Psoas muscle (tissue), 7 donors: ENCODE measurements at regions not wholly inside any gene's neighbourhood (a gene's known extent, or its start where the extent isn't known, plus 50 kb on each side); places are given as distances from the start of the nearest gene placed in this dataset.

Source experiments
- ATAC-seq, 4 donors: fragments of 200-7000 bp; cut with Tn5 transposase; one replicate each; pipeline ENCODE4 v1.9.1; 2020; ENCODE audit warnings: moderate library complexity in 3 of 4, mild to moderate bottlenecking in 2 of 4
- DNase-seq, 2 donors: peaks; one replicate each; pipeline ENCODE4 v3.0.0-alpha.2; 2020
- H3K27ac ChIP-seq: fragments of 200-600 bp; one replicate; pipeline ENCODE4 v1.8.0; 2022
- H3K27me3 ChIP-seq, 3 donors: fragments of 200-600 bp in 1 of 3; one replicate each; pipeline versions ENCODE4 v1.6.1 to v1.8.0; 2013 to 2022; ENCODE audit warnings: low read length in 2 of 3, mild to moderate bottlenecking in 2 of 3, moderate library complexity in 1 of 3; ENCODE audit not compliant: insufficient read depth in 3 of 3
- H3K36me3 ChIP-seq, 2 donors: fragments of 200-600 bp in 1 of 2; one replicate each; pipeline versions ENCODE4 v1.6.1 to v1.8.0; 2013 to 2022; ENCODE audit warnings: low read depth in 1 of 2, mild to moderate bottlenecking in 1 of 2, moderate library complexity in 1 of 2; ENCODE audit not compliant: insufficient read depth in 1 of 2
- H3K4me1 ChIP-seq: fragments of 200-600 bp; one replicate; pipeline ENCODE4 v1.8.0; 2022
- H3K4me3 ChIP-seq: fragments of 200-600 bp; one replicate; pipeline ENCODE4 v1.8.0; 2022; ENCODE audit warnings: mild to moderate bottlenecking
- H3K9me3 ChIP-seq: fragments of 200-600 bp; one replicate; pipeline ENCODE4 v1.8.0; 2022
- WGBS, 3 donors: extraction: QIAGEN DNeasy Blood & Tissue Kit; methylation state at CpG; one replicate each; pipeline versions ENCODE4 v1.1.6 to v1.1.7; 2013; 5-methylcytosine and 5-hydroxymethylcytosine counted together
- intact Hi-C, 2 donors: fragments of 100-400 bp; cut with DNase I; formaldehyde crosslinking; loops; one replicate each; pipeline versions ENCODE4 v1.11.0 to v1.14.2; 2022
- TF ChIP-seq, protein P1 (sequence below): fragments of 200-600 bp; IDR thresholded peaks from one replicate; pipeline ENCODE4 v1.8.0; 2022; ENCODE audit warnings: antibody characterized with exemption
- donor health status: healthy with polysubstance abuse.
- donor health status: DM: no; HTN: no; CAD: no; lungs with moderate emphysema.
- donor health status: Bipolar disorder and iron deficiency.
- donor health status: healthy.
- donor health status: DM: yes; HTN: yes; CAD: no.
- donor health status: DM: no; HTN: no; CAD: no.
- donor health status: DM: yes; HTN: yes; CAD: no.

GRCh38 chr14:104321802-104322130, 183.4 kb downstream of the KIF26A start:
- H3K9me3 ChIP-seq, result no peaks in the 10 kb centered on the region
- intact Hi-C loops, result no loop called here
- no peak overlapping the region for H3K4me3 ChIP-seq
- ATAC-seq (no peak), DNase-seq (no peak)
- no peak overlapping the region for H3K27ac ChIP-seq
- no peaks in the 10 kb centered on the region for H3K36me3 ChIP-seq
- WGBS, 3 donors, result 83 to 87% (median 85%) methylated on average over 9 to 11 of the region's 11 CpGs
- H3K27me3 ChIP-seq, result peaks cover 0 to 22% (median 4%) of the 10 kb centered on the region in 3 donors
- TF ChIP-seq, protein P1, sequence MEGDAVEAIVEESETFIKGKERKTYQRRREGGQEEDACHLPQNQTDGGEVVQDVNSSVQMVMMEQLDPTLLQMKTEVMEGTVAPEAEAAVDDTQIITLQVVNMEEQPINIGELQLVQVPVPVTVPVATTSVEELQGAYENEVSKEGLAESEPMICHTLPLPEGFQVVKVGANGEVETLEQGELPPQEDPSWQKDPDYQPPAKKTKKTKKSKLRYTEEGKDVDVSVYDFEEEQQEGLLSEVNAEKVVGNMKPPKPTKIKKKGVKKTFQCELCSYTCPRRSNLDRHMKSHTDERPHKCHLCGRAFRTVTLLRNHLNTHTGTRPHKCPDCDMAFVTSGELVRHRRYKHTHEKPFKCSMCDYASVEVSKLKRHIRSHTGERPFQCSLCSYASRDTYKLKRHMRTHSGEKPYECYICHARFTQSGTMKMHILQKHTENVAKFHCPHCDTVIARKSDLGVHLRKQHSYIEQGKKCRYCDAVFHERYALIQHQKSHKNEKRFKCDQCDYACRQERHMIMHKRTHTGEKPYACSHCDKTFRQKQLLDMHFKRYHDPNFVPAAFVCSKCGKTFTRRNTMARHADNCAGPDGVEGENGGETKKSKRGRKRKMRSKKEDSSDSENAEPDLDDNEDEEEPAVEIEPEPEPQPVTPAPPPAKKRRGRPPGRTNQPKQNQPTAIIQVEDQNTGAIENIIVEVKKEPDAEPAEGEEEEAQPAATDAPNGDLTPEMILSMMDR, result no peak
- no peaks in the 10 kb centered on the region for H3K4me1 ChIP-seq

DNA sequence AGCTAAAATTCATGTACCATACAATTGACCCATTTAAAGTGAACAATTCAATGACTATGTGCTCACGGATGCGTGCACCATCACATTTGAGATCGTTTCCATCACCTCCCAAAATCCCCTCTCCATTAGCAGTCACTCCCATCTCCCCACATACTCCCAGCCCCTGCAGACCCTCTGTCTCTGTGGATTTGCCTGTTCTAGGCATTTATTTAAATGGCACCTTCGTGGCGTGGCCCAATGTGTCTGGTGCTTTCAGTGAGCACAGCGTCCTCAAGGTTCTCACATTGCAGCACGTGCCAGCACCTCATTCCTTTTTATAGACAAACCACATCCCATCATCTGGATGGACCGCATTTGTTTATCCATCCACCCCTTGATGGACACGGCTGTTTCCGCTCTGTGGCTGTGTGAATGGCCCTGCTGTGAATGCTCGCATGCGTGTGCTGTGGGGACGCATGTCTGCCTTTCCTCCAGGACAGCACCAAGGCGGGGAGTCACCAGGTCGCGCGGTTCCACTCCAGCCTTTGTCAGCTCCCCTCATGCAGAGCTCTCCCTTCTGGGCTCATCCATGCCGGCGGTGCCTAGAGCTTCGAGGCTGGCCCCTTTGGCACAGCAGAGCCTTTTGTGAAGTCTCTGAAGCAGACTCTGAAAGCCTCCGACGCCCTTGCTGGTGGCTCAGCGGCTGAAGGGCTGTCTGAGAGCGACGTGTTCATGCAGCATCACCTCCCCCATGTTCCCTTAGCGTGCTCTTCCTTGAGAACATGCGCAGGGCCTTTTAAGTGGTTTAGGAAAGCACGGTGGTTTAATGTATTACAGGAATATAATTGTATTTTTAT, 184.4 kb downstream of the KIF26A start:
- WGBS, 3 donors, result 66 to 70% (median 69%) methylated on average over 28 of the region's 28 CpGs
- no peak overlapping the region for H3K27ac ChIP-seq
- DNase-seq, result no peak
- intact Hi-C loops, result no loop called here
- H3K9me3 ChIP-seq, result no peaks in the 10 kb centered on the region
- H3K36me3 ChIP-seq, result no peaks in the 10 kb centered on the region
- H3K4me1 ChIP-seq, result no peaks in the 10 kb centered on the region
- TF ChIP-seq, protein P1, result no peak
- peaks cover 0 to 22% (median 4%) of the 10 kb centered on the region in 3 donors for H3K27me3 ChIP-seq
- no peak overlapping the region for H3K4me3 ChIP-seq
- no peak for ATAC-seq

GRCh38 chr14:104323551-104324175, 185.3 kb downstream of the KIF26A start:
- Histone ChIP-seq H3K4me3 (no peak overlapping the region), H3K9me3 (no peaks in the 10 kb centered on the region), H3K27me3 (peaks cover 0 to 22% (median 4%) of the 10 kb centered on the region in 3 donors), H3K36me3 (no peaks in the 10 kb centered on the region), H3K27ac (no peak overlapping the region), H3K4me1 (no peaks in the 10 kb centered on the region)
- DNase-seq, result no peak
- intact Hi-C loops, result no loop called here
- 84 to 85% (median 84%) methylated on average over 15 of the region's 15 CpGs for WGBS, 3 donors
- no peak for ATAC-seq
- TF ChIP-seq, protein P1, result no peak

- no peaks in the 10 kb centered on the region for H3K4me1 ChIP-seq
- no peaks in the 10 kb centered on the region for H3K36me3 ChIP-seq
- H3K9me3 ChIP-seq, result peaks cover 12% of the 10 kb centered on the region
- DNase-seq (no peak), ATAC-seq (no peak)
- peaks cover 0 to 2% (median 0%) of the 10 kb centered on the region in 3 donors for H3K27me3 ChIP-seq
- intact Hi-C loops, result no loop called here
- TF ChIP-seq, protein P1, result no peak
- 24 to 35% (median 32%) methylated on average over 10 of the region's 10 CpGs for WGBS, 3 donors
- H3K4me3 ChIP-seq, result no peak overlapping the region
- no peak overlapping the region for H3K27ac ChIP-seq
Measured at GRCh38 chr14:104326848-104327247, 188.5 kb downstream of the KIF26A start.
